Progenitor cell of endocrine pancreas (in vitro differentiated cells): ENCODE measurements at regions not wholly inside any gene's neighbourhood (a gene's known extent, or its start where the extent isn't known, plus 50 kb on each side); places are given as distances from the start of the nearest gene placed in this dataset.

Source experiments
- DNase-seq: peaks from one replicate; pipeline ENCODE4 v3.0.0; 2021; ENCODE audit warnings: low spot score; ENCODE audit not compliant: unreplicated experiment
- H3K27ac Mint-ChIP-seq: 2 replicates; pipeline ENCODE4 v1.8.0; 2021; ENCODE audit warnings: mild to moderate bottlenecking, moderate library complexity, mixed read lengths
- H3K27me3 Mint-ChIP-seq: 2 replicates; pipeline ENCODE4 v1.8.0; 2021; ENCODE audit warnings: mixed read lengths
- H3K36me3 Mint-ChIP-seq: 2 replicates; pipeline ENCODE4 v1.8.0; 2022; ENCODE audit warnings: mixed read lengths; ENCODE audit not compliant: insufficient read depth
- H3K4me1 Mint-ChIP-seq: 2 replicates; pipeline ENCODE4 v1.8.0; 2021; ENCODE audit warnings: low read depth, mixed read lengths
- H3K4me3 Mint-ChIP-seq: 2 replicates; pipeline ENCODE4 v1.8.0; 2021; ENCODE audit warnings: low read depth, mild to moderate bottlenecking, moderate library complexity, mixed read lengths
- H3K9me3 Mint-ChIP-seq: 2 replicates; pipeline ENCODE4 v1.8.0; 2021; ENCODE audit warnings: low read depth, mixed read lengths
- CTCF ChIP-seq: fragments of 200-600 bp; sonication (generic); IDR thresholded peaks from one replicate; pipeline ENCODE4 v1.5.0; 2021; ENCODE audit warnings: antibody characterized with exemption, mild to moderate bottlenecking; ENCODE audit not compliant: unreplicated experiment

- Mint-ChIP-seq H3K9me3 (peaks cover 23% of the 10 kb centered on the region), H3K27ac (no peak overlapping the region), H3K4me1 (no peaks in the 10 kb centered on the region), H3K4me3 (no peak overlapping the region), H3K27me3 (no peaks in the 10 kb centered on the region), H3K36me3 (peaks cover 4% of the 10 kb centered on the region)
- DNase-seq: no peak
- no peak for TF ChIP-seq CTCF
Observed at GRCh38 chr4:167955006-167955405, 137.3 kb upstream of the ANXA10 start.

GRCh38 chr4:167956676-167957075 is 135.7 kb upstream of the ANXA10 start:
- Mint-ChIP-seq H3K27ac (no peak overlapping the region), H3K4me3 (no peak overlapping the region), H3K4me1 (no peaks in the 10 kb centered on the region), H3K36me3 (peaks cover 4% of the 10 kb centered on the region), H3K9me3 (peaks cover 20% of the 10 kb centered on the region), H3K27me3 (no peaks in the 10 kb centered on the region)
- no peak for TF ChIP-seq CTCF
- no peak for DNase-seq

GRCh38 chr4:167964766-167965373 is 127.5 kb upstream of the ANXA10 start:
- no peak for TF ChIP-seq CTCF
- Mint-ChIP-seq H3K36me3 (no peaks in the 10 kb centered on the region), H3K27ac (no peak overlapping the region), H3K9me3 (peaks cover 5% of the 10 kb centered on the region), H3K4me1 (no peaks in the 10 kb centered on the region), H3K4me3 (no peak overlapping the region), H3K27me3 (no peaks in the 10 kb centered on the region)
- no peak for DNase-seq

GRCh38 chr4:167966143-167966542 is 126.2 kb upstream of the ANXA10 start:
- H3K9me3 Mint-ChIP-seq: peaks cover 14% of the 10 kb centered on the region
- no peaks in the 10 kb centered on the region for H3K4me1 Mint-ChIP-seq
- no peak overlapping the region for H3K27ac Mint-ChIP-seq
- no peak overlapping the region for H3K4me3 Mint-ChIP-seq
- no peak for DNase-seq
- H3K36me3 Mint-ChIP-seq: no peaks in the 10 kb centered on the region
- TF ChIP-seq CTCF: no peak
- no peaks in the 10 kb centered on the region for H3K27me3 Mint-ChIP-seq

GRCh38 chr4:167973513-167973912 is 118.8 kb upstream of the ANXA10 start:
- Mint-ChIP-seq H3K9me3 (peaks cover 66% of the 10 kb centered on the region), H3K27me3 (no peaks in the 10 kb centered on the region), H3K36me3 (no peaks in the 10 kb centered on the region), H3K4me1 (no peaks in the 10 kb centered on the region), H3K4me3 (no peak overlapping the region), H3K27ac (no peak overlapping the region)
- TF ChIP-seq CTCF: no peak
- no peak for DNase-seq
